Activated naive CD8-positive, alpha-beta T cell treated with anti-CD3 and anti-CD28 coated beads, Interleukin-2, amount 10 ng/mL, durations not matched to agents 7 days and 5 days (primary cell): ENCODE measurements at regions not wholly inside any gene's neighbourhood (a gene's known extent, or its start where the extent isn't known, plus 50 kb on each side); places are given as distances from the start of the nearest gene placed in this dataset.
"Not testable (repeated sequence)": the region's sequence is repeated elsewhere in the genome, so short reads cannot be mapped to it uniquely, and the experiment has no call there.

Experiments
- ATAC-seq: fragments of 150-1000 bp; cut with Tn5 transposase; one replicate; pipeline ENCODE4 v1.10.0; 2021; ENCODE audit warnings: low read depth, moderate library complexity
- POLR2A ChIA-PET: fragments of 350-600 bp; sonication (Branson Sonifier 250); formaldehyde crosslinking; loops from one replicate; lab custom pipeline; 2021; ENCODE audit warnings: antibody characterized with exemption; lab: Charles Lee
- DNase-seq: peaks from one replicate; pipeline ENCODE4 v3.0.0; 2021
- H3K27ac Mint-ChIP-seq: one replicate; pipeline ENCODE4 v1.8.0; 2022; ENCODE audit warnings: mild to moderate bottlenecking, mixed read lengths
- H3K27me3 Mint-ChIP-seq: one replicate; pipeline ENCODE4 v1.8.0; 2022; ENCODE audit warnings: mild to moderate bottlenecking, moderate library complexity, mixed read lengths
- H3K36me3 Mint-ChIP-seq: one replicate; pipeline ENCODE4 v1.8.0; 2021; ENCODE audit warnings: mild to moderate bottlenecking, mixed read lengths
- H3K4me1 Mint-ChIP-seq: one replicate; pipeline ENCODE4 v1.8.0; 2021; ENCODE audit warnings: mixed read lengths
- H3K4me3 Mint-ChIP-seq: one replicate; pipeline ENCODE4 v1.8.0; 2022; ENCODE audit warnings: mild to moderate bottlenecking, moderate library complexity, mixed read lengths
- H3K9me3 Mint-ChIP-seq: one replicate; pipeline ENCODE4 v1.8.0; 2021; ENCODE audit warnings: mixed read lengths

DNA sequence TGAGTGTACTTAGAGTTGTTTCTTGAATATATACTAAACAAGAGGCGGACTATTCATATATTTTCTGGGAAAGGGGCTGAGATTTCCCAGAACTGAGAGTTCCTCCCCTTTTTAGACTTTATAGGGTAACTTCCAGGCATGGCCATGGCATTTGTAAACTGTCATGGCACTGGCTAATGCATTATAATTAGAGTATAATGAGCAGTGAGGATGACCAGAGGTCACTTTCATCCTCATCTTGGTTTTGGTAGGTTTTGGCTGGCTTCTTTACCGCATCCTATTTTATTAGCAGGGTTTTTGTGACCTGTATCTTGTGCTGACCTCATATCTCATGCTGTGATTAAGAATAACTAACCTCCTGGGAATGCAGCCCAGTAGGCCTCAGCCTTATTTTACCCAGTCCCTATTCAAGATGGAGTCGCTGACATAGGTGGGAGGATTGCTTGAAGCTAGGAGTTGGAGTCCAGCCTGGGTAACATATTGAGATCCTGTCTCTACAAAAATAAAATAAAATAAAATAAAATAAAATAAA, 91.4 kb downstream of the MOBP start:
- DNase-seq (no peak), ATAC-seq (no peak)
- Mint-ChIP-seq H3K27me3 (peaks cover 17% of the 10 kb centered on the region), H3K36me3 (no peaks in the 10 kb centered on the region), H3K9me3 (peaks cover under 1% of the 10 kb centered on the region), H3K27ac (no peak overlapping the region), H3K4me3 (no peak overlapping the region), H3K4me1 (no peaks in the 10 kb centered on the region)
- POLR2A ChIA-PET = no interaction called here

DNA sequence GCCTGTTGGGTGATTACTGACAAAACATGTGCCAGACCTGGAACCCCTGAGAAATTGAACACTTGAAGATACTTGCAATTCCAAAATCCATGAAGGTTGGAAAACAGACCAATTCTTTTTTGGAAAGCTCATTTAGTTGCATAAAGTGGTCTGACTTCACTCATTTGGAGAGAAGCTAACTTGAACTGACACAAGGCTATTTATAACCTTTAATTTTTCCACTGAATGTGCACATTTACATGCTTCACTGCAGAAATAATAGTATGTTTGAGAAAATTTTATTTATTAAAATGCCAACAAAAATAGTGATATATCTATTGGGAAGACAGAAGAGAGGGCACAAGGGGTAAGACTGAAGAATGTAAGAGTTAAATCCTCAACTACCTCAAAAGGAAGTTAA, 92.1 kb downstream of the MOBP start:
- DNase-seq = no peak
- Mint-ChIP-seq H3K4me3 (no peak overlapping the region), H3K4me1 (no peaks in the 10 kb centered on the region), H3K36me3 (no peaks in the 10 kb centered on the region), H3K9me3 (no peaks in the 10 kb centered on the region), H3K27me3 (peaks cover 14% of the 10 kb centered on the region), H3K27ac (no peak overlapping the region)
- POLR2A ChIA-PET = no interaction called here
- ATAC-seq = no peak

GRCh38 chr3:39568508-39568907, 101.0 kb downstream of the MOBP start:
- ATAC-seq (no peak), DNase-seq (no peak)
- Mint-ChIP-seq H3K4me3 (no peak overlapping the region), H3K9me3 (no peaks in the 10 kb centered on the region), H3K4me1 (no peaks in the 10 kb centered on the region), H3K27me3 (no peaks in the 10 kb centered on the region), H3K36me3 (no peaks in the 10 kb centered on the region), H3K27ac (no peak overlapping the region)
- POLR2A ChIA-PET = no interaction called here

DNA sequence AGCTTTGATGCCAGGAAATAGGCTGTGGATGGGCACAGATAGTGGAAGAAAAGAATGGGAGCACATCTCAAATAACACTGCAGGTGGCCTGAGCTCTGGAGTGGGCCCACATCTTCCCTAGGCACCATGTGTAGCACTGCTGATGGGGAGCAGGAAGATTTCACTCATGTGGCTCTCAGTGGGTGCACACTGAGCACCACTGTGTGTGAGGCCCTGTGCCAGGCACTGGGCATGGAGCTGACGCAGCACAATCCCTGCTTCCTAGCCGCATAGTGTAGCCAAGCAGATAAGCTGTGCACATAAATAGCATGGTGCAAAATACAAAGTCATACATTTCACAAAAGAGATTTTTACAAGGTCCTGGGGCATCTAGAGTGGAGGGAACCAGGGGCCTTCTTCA, 101.6 kb downstream of the MOBP start:
- Mint-ChIP-seq H3K4me3 (no peak overlapping the region), H3K27me3 (no peaks in the 10 kb centered on the region)
- POLR2A ChIA-PET = no interaction called here

DNA sequence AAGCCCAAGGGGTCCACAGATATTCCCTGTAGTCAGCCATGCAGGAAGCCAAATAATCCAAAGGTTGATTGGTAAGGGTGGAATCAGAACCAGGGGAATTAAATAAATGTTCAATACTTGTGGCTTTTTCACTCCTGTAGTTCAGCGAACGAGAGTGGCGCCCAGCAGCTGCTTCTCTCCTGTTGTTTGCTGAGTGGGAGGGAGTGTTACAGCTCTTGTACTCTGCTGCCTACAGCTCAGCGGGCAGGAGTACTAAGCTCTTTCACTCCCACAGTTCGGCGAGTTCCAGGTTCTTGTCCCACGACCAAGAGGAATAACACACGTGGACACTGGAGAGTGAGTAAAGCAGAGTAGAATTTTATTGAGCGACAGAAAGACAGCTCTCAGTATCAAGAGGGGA, 105.9 kb downstream of the MOBP start:
- H3K36me3 Mint-ChIP-seq = no peaks in the 10 kb centered on the region
- ATAC-seq (no peak), DNase-seq (no peak)
- peaks cover 6% of the 10 kb centered on the region for H3K27me3 Mint-ChIP-seq
- H3K4me1 Mint-ChIP-seq = no peaks in the 10 kb centered on the region
- H3K27ac Mint-ChIP-seq = no peak overlapping the region
- H3K4me3 Mint-ChIP-seq = no peak overlapping the region
- H3K9me3 Mint-ChIP-seq = no peaks in the 10 kb centered on the region
- POLR2A ChIA-PET = no interaction called here

More for the DNA sequence above, 101.6 kb downstream of the MOBP start:
- H3K36me3 Mint-ChIP-seq = no peaks in the 10 kb centered on the region
- H3K27ac Mint-ChIP-seq = no peak overlapping the region
- H3K9me3 Mint-ChIP-seq = no peaks in the 10 kb centered on the region
- DNase-seq (no peak), ATAC-seq (no peak)
- H3K4me1 Mint-ChIP-seq = no peaks in the 10 kb centered on the region

- Mint-ChIP-seq H3K9me3 (no peaks in the 10 kb centered on the region), H3K4me3 (no peak overlapping the region), H3K27me3 (peaks cover 6% of the 10 kb centered on the region), H3K36me3 (no peaks in the 10 kb centered on the region), H3K4me1 (no peaks in the 10 kb centered on the region), H3K27ac (no peak overlapping the region)
- no peak for ATAC-seq
- POLR2A ChIA-PET = no interaction called here
- DNase-seq = no peak
Measured at GRCh38 chr3:39577541-39577940, 110.1 kb downstream of the MOBP start.

GRCh38 chr3:39586215-39586614, 118.7 kb downstream of the MOBP start:
- H3K4me3 Mint-ChIP-seq, H3K36me3 Mint-ChIP-seq, H3K4me1 Mint-ChIP-seq, DNase-seq, ATAC-seq, H3K27me3 Mint-ChIP-seq, H3K9me3 Mint-ChIP-seq, POLR2A ChIA-PET, H3K27ac Mint-ChIP-seq: not testable (repeated sequence)

DNA sequence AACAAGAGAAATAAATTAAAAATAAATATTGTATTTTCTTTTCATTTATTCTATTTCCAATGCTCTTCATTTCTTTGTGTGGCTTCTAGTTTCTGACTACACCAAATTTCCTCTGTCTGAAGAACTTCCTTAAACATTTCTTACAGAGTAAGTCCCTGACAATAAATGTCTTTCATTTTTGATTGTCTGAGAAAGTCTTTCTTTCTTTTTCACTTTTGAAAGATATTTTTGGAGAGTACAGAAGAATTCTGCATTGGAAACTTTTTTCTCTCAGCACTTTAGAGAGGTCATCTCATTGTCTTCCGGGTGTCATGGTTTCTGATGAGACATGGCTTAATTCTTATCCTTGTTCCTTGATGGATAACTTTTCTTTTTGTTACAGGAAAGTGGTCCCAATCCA, 119.6 kb downstream of the MOBP start:
- ATAC-seq (no peak), DNase-seq (no peak)
- Mint-ChIP-seq H3K27me3 (no peaks in the 10 kb centered on the region), H3K36me3 (no peaks in the 10 kb centered on the region), H3K4me3 (no peak overlapping the region), H3K27ac (no peak overlapping the region), H3K9me3 (peaks cover 4% of the 10 kb centered on the region), H3K4me1 (no peaks in the 10 kb centered on the region)
- POLR2A ChIA-PET = no interaction called here

- no peak overlapping the region for H3K27ac Mint-ChIP-seq
- no peaks in the 10 kb centered on the region for H3K4me1 Mint-ChIP-seq
- peaks cover 1% of the 10 kb centered on the region for H3K9me3 Mint-ChIP-seq
- POLR2A ChIA-PET = no interaction called here
- no peaks in the 10 kb centered on the region for H3K27me3 Mint-ChIP-seq
- H3K36me3 Mint-ChIP-seq = no peaks in the 10 kb centered on the region
- ATAC-seq (no peak), DNase-seq (no peak)
- no peak overlapping the region for H3K4me3 Mint-ChIP-seq
Measured at GRCh38 chr3:39590806-39591205, 123.3 kb downstream of the MOBP start.

DNA sequence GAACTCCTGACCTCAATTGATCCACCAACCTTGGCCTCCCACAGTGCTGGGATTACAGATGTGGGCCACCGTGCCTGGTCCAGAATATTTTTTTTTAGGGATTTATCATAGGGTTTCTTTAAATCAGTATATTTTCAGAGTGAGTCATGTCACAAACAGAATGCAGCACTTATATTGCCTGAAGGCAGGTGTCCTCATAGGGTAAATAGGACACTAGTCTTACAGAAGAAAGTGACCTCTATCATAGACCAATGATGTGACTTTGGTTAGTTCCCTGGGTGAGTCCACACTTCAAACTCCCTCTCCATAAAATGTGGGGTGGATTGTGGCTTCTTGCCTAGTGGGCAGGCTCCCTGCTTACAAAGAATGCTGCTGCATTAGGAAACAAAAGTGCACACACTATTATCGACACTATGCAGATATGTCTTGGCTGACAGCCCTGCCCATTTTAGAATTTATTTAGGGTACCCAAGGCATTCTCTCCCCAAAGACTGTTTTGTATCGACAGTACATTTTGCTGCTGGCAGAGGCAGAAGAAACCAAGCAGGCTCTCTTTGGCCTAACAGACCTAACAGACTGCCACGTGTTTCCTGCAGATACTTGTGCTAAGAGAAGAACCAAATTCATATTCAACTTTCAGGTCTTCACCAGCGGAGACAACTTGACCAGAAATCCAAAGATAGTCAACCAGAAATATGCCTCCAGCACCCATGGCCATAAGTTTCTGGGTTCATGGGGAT, 125.0 kb downstream of the MOBP start:
- H3K9me3 Mint-ChIP-seq = no peaks in the 10 kb centered on the region
- no peak overlapping the region for H3K27ac Mint-ChIP-seq
- POLR2A ChIA-PET = no interaction called here
- no peaks in the 10 kb centered on the region for H3K36me3 Mint-ChIP-seq
- no peak overlapping the region for H3K4me3 Mint-ChIP-seq
- DNase-seq = no peak
- no peaks in the 10 kb centered on the region for H3K4me1 Mint-ChIP-seq
- no peak for ATAC-seq
- H3K27me3 Mint-ChIP-seq = no peaks in the 10 kb centered on the region

GRCh38 chr3:39593341-39593740, 125.9 kb downstream of the MOBP start:
- POLR2A ChIA-PET = no interaction called here
- no peaks in the 10 kb centered on the region for H3K9me3 Mint-ChIP-seq
- no peak overlapping the region for H3K4me3 Mint-ChIP-seq
- no peak for ATAC-seq
- no peak overlapping the region for H3K27ac Mint-ChIP-seq
- DNase-seq = no peak
- no peaks in the 10 kb centered on the region for H3K27me3 Mint-ChIP-seq
- no peaks in the 10 kb centered on the region for H3K36me3 Mint-ChIP-seq
- no peaks in the 10 kb centered on the region for H3K4me1 Mint-ChIP-seq

- POLR2A ChIA-PET = no interaction called here
- H3K9me3 Mint-ChIP-seq = no peaks in the 10 kb centered on the region
- H3K4me1 Mint-ChIP-seq = no peaks in the 10 kb centered on the region
- peaks cover 4% of the 10 kb centered on the region for H3K27me3 Mint-ChIP-seq
- no peak for DNase-seq
- no peak for ATAC-seq
- H3K27ac Mint-ChIP-seq = no peak overlapping the region
- no peaks in the 10 kb centered on the region for H3K36me3 Mint-ChIP-seq
- no peak overlapping the region for H3K4me3 Mint-ChIP-seq
Measured at GRCh38 chr3:39601241-39601640, 133.8 kb downstream of the MOBP start.

DNA sequence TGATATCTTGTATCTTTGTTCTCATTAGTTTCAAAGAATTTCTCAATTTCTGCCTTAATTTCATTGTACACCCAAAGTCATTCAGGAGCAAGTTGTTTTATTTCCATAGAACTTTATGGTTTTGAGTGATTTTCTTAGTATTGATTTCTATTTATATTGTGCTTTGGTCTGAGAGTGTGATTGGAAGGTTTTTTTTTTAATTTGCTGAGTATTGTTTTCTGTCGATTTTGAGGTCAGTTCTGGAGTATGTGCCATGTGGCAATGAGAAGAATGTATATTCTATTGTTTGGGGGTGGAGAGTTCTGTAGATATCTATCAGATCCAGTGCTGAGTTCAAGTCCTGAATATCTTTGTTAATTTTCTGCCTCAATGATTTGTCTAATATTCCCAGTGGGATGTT, 138.4 kb downstream of the MOBP start:
- H3K36me3 Mint-ChIP-seq = no peaks in the 10 kb centered on the region
- ATAC-seq (no peak), DNase-seq (no peak)
- H3K4me1 Mint-ChIP-seq = no peaks in the 10 kb centered on the region
- H3K4me3 Mint-ChIP-seq = no peak overlapping the region
- POLR2A ChIA-PET = no interaction called here
- no peaks in the 10 kb centered on the region for H3K9me3 Mint-ChIP-seq
- H3K27ac Mint-ChIP-seq = no peak overlapping the region
- H3K27me3 Mint-ChIP-seq = peaks cover 8% of the 10 kb centered on the region

DNA sequence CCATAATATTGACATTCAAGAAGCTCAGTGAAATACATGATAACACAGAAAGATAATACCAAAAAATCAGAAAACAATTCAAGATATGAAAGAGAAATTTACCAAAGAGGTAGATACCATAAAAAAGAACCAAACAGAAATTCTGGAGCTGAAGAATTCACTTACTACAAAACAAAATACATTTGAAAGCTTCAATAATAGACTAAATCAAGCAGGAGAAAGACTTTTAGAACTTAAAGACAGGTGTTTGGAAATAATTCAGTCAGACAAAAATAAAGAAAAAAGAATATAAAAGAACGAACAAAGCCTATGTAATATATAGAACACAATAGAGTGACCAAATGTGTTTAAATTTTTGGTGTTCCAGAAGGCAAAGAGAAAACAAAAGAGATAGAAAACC, 158.7 kb downstream of the MOBP start:
- ATAC-seq (no peak), DNase-seq (no peak)
- Mint-ChIP-seq H3K36me3 (no peaks in the 10 kb centered on the region), H3K27ac (no peak overlapping the region), H3K27me3 (no peaks in the 10 kb centered on the region), H3K4me1 (no peaks in the 10 kb centered on the region), H3K4me3 (no peak overlapping the region), H3K9me3 (peaks cover 4% of the 10 kb centered on the region)
- POLR2A ChIA-PET = no interaction called here
